Duodenal mucosa (tissue), 2 donors: ENCODE measurements at regions not wholly inside any gene's neighbourhood (a gene's known extent, or its start where the extent isn't known, plus 50 kb on each side); places are given as distances from the start of the nearest gene placed in this dataset.

Experiments used
- H3K27ac ChIP-seq: one replicate; pipeline ENCODE4 v1.7.0; 2013; ENCODE audit warnings: low read depth, low read length
- H3K27me3 ChIP-seq, 2 donors: one replicate each; pipeline ENCODE4 v1.7.0; 2013; ENCODE audit warnings: low read length in 2 of 2, control low read depth in 1 of 2; ENCODE audit not compliant: insufficient read depth in 2 of 2, control insufficient read depth in 1 of 2
- H3K36me3 ChIP-seq, 2 donors: one replicate each; pipeline ENCODE4 v1.7.0; 2013; ENCODE audit warnings: low read length in 2 of 2, control low read depth in 1 of 2; ENCODE audit not compliant: insufficient read depth in 2 of 2, control insufficient read depth in 1 of 2
- H3K4me1 ChIP-seq, 2 donors: one replicate each; pipeline ENCODE4 v1.7.0; 2013; ENCODE audit warnings: low read length in 2 of 2, control low read depth in 1 of 2; ENCODE audit not compliant: insufficient read depth in 2 of 2, control insufficient read depth in 1 of 2
- H3K4me3 ChIP-seq, 2 donors: one replicate each; pipeline ENCODE4 v1.7.0; 2013; ENCODE audit warnings: low read length in 2 of 2, low read depth in 1 of 2
- H3K9ac ChIP-seq, 2 donors: one replicate each; pipeline ENCODE4 v1.7.0; 2013; ENCODE audit warnings: low read length in 2 of 2, low read depth in 1 of 2
- H3K9me3 ChIP-seq, 2 donors: one replicate each; pipeline ENCODE4 v1.7.0; 2013; ENCODE audit warnings: low read length in 2 of 2, control low read depth in 1 of 2; ENCODE audit not compliant: control insufficient read depth in 1 of 2

- H3K36me3 ChIP-seq: no peaks in the 10 kb centered on the region
- H3K4me3 ChIP-seq: no peak overlapping the region
- no peak overlapping the region for H3K27ac ChIP-seq
- no peaks in the 10 kb centered on the region for H3K27me3 ChIP-seq
- H3K9me3 ChIP-seq: no peaks in the 10 kb centered on the region
- no peaks in the 10 kb centered on the region for H3K4me1 ChIP-seq
- H3K9ac ChIP-seq: no peak overlapping the region
Measured at GRCh38 chr6:119979862-119980261, 630.3 kb upstream of the MAN1A1 start.

- no peaks in the 10 kb centered on the region for H3K27me3 ChIP-seq
- H3K36me3 ChIP-seq: no peaks in the 10 kb centered on the region
- no peaks in the 10 kb centered on the region for H3K9me3 ChIP-seq
- H3K9ac ChIP-seq: no peak overlapping the region
- no peak overlapping the region for H3K27ac ChIP-seq
- H3K4me1 ChIP-seq: no peaks in the 10 kb centered on the region
- H3K4me3 ChIP-seq: no peak overlapping the region
Measured at GRCh38 chr6:119978274-119978889, 628.8 kb upstream of the MAN1A1 start.

GRCh38 chr6:119974430-119975159 lies 625.0 kb upstream of the MAN1A1 start:
- no peak overlapping the region for H3K4me3 ChIP-seq
- H3K36me3 ChIP-seq: no peaks in the 10 kb centered on the region
- H3K27me3 ChIP-seq: no peaks in the 10 kb centered on the region
- no peaks in the 10 kb centered on the region for H3K4me1 ChIP-seq
- no peak overlapping the region for H3K9ac ChIP-seq
- H3K9me3 ChIP-seq: no peaks in the 10 kb centered on the region
- H3K27ac ChIP-seq: no peak overlapping the region

- H3K9me3 ChIP-seq: no peaks in the 10 kb centered on the region
- no peak overlapping the region for H3K27ac ChIP-seq
- H3K4me1 ChIP-seq: no peaks in the 10 kb centered on the region
- H3K27me3 ChIP-seq: no peaks in the 10 kb centered on the region
- H3K36me3 ChIP-seq: no peaks in the 10 kb centered on the region
- H3K9ac ChIP-seq: no peak overlapping the region
- H3K4me3 ChIP-seq: no peak overlapping the region
Measured at GRCh38 chr6:119966484-119966883, 616.9 kb upstream of the MAN1A1 start.

- Histone ChIP-seq H3K4me1 (no peaks in the 10 kb centered on the region), H3K9me3 (no peaks in the 10 kb centered on the region), H3K9ac (no peak overlapping the region), H3K27me3 (no peaks in the 10 kb centered on the region), H3K36me3 (no peaks in the 10 kb centered on the region), H3K27ac (no peak overlapping the region), H3K4me3 (no peak overlapping the region)
Measured at GRCh38 chr6:119965900-119966299, 616.3 kb upstream of the MAN1A1 start.

GRCh38 chr6:119965008-119965407 lies 615.4 kb upstream of the MAN1A1 start:
- H3K27me3 ChIP-seq: no peaks in the 10 kb centered on the region
- H3K4me1 ChIP-seq: no peaks in the 10 kb centered on the region
- no peak overlapping the region for H3K27ac ChIP-seq
- no peaks in the 10 kb centered on the region for H3K36me3 ChIP-seq
- no peak overlapping the region for H3K9ac ChIP-seq
- no peak overlapping the region for H3K4me3 ChIP-seq
- no peaks in the 10 kb centered on the region for H3K9me3 ChIP-seq

- Histone ChIP-seq H3K27ac (no peak overlapping the region), H3K4me3 (no peak overlapping the region), H3K27me3 (no peaks in the 10 kb centered on the region)
Measured at GRCh38 chr6:119962505-119962904, 612.9 kb upstream of the MAN1A1 start.

GRCh38 chr6:119961450-119961849 lies 611.9 kb upstream of the MAN1A1 start:
- Histone ChIP-seq H3K4me1 (no peaks in the 10 kb centered on the region), H3K27me3 (no peaks in the 10 kb centered on the region), H3K36me3 (no peaks in the 10 kb centered on the region), H3K4me3 (no peak overlapping the region), H3K9me3 (no peaks in the 10 kb centered on the region), H3K27ac (no peak overlapping the region), H3K9ac (no peak overlapping the region)

More at GRCh38 chr6:119962505-119962904, 612.9 kb upstream of the MAN1A1 start:
- Histone ChIP-seq H3K36me3 (no peaks in the 10 kb centered on the region), H3K4me1 (no peaks in the 10 kb centered on the region), H3K9ac (no peak overlapping the region), H3K9me3 (no peaks in the 10 kb centered on the region)

GRCh38 chr6:119960456-119960855 lies 610.9 kb upstream of the MAN1A1 start:
- Histone ChIP-seq H3K9ac (no peak overlapping the region), H3K27ac (no peak overlapping the region), H3K36me3 (no peaks in the 10 kb centered on the region), H3K4me1 (no peaks in the 10 kb centered on the region), H3K9me3 (no peaks in the 10 kb centered on the region), H3K27me3 (no peaks in the 10 kb centered on the region), H3K4me3 (no peak overlapping the region)

- H3K9ac ChIP-seq: no peak overlapping the region
Measured at GRCh38 chr6:119960036-119960435, 610.5 kb upstream of the MAN1A1 start.

More at GRCh38 chr6:119960036-119960435, 610.5 kb upstream of the MAN1A1 start:
- H3K9me3 ChIP-seq: no peaks in the 10 kb centered on the region
- H3K27ac ChIP-seq: no peak overlapping the region
- no peaks in the 10 kb centered on the region for H3K4me1 ChIP-seq
- no peak overlapping the region for H3K4me3 ChIP-seq
- H3K36me3 ChIP-seq: no peaks in the 10 kb centered on the region
- H3K27me3 ChIP-seq: no peaks in the 10 kb centered on the region
